PC-9 (cell line): ENCODE measurements at regions not wholly inside any gene's neighbourhood (a gene's known extent, or its start where the extent isn't known, plus 50 kb on each side); places are given as distances from the start of the nearest gene placed in this dataset.

Experiments used
- CTCF ChIP-seq: fragments of 200-600 bp; sonication (generic); conservative IDR thresholded peaks from 2 replicates; pipeline ENCODE4 v1.6.1; 2017; ENCODE audit warnings: mixed run types, antibody characterized with exemption, mild to moderate bottlenecking, moderate library complexity
- EZH2 ChIP-seq: fragments of 200-600 bp; sonication (generic); IDR thresholded peaks from 2 replicates; pipeline ENCODE4 v1.8.0; 2017; ENCODE audit warnings: antibody characterized with exemption, low read depth

- TF ChIP-seq CTCF (no peak), EZH2 (no peak)
Observed at GRCh38 chr4:32349026-32349425, 1628.9 kb downstream of the PCDH7 start.
